ENCODE measurements at regions not wholly inside any gene's neighbourhood (a gene's known extent, or its start where the extent isn't known, plus 50 kb on each side); places are given as distances from the start of the nearest gene placed in this dataset.

DNA sequence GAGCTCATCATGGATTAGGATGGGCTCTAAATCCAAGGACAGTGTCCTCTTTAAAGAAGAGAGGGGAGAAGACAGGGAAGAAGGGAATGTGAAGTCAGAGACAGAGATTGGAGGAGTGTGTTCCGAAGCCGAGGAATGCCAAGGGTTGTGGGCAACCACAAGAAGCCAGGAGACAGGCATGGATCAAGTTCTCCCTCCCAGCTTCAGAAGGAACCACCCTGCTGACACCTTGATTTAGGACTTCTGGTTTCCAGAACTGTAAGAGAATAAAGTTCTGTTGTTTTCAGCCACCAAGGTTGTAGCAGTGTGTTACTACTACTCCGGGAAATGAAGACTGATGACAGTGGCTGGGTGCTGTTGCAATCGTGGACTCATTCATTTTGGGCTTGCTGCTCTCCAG lies 120.1 kb downstream of the RPS12 start:
- no peak for TF ChIP-seq EZH2phosphoT487 (IDR thresholded peaks at IDR 0.05; ENCODE audit: borderline replicate concordance)
- TF ChIP-seq, protein P1, sequence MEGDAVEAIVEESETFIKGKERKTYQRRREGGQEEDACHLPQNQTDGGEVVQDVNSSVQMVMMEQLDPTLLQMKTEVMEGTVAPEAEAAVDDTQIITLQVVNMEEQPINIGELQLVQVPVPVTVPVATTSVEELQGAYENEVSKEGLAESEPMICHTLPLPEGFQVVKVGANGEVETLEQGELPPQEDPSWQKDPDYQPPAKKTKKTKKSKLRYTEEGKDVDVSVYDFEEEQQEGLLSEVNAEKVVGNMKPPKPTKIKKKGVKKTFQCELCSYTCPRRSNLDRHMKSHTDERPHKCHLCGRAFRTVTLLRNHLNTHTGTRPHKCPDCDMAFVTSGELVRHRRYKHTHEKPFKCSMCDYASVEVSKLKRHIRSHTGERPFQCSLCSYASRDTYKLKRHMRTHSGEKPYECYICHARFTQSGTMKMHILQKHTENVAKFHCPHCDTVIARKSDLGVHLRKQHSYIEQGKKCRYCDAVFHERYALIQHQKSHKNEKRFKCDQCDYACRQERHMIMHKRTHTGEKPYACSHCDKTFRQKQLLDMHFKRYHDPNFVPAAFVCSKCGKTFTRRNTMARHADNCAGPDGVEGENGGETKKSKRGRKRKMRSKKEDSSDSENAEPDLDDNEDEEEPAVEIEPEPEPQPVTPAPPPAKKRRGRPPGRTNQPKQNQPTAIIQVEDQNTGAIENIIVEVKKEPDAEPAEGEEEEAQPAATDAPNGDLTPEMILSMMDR (conservative IDR thresholded peaks at IDR 0.05; ENCODE audit: low read length), result no peak
- Histone ChIP-seq H3K4me3 (ENCODE audit: low read length, poor library complexity, severe bottlenecking) (no peak overlapping the region), H3K27me3 (ENCODE audit: insufficient read depth, low read length, poor library complexity, severe bottlenecking) (no peaks in the 10 kb centered on the region), H3K9ac (ENCODE audit: low read depth, low read length, poor library complexity, severe bottlenecking) (no peak overlapping the region), H3K9me2 (replicated peaks; ENCODE audit: low read depth, low read length) (no peaks in the 10 kb centered on the region), H3K4me1 (ENCODE audit: insufficient read depth, low read length, poor library complexity, severe bottlenecking) (peaks cover 15% of the 10 kb centered on the region), H3K79me2 (ENCODE audit: insufficient read depth, low read length) (no peaks in the 10 kb centered on the region), H3K4me2 (ENCODE audit: low read depth, low read length, poor library complexity, severe bottlenecking) (no peak overlapping the region), H3F3A (ENCODE audit: low read depth) (no peaks in the 10 kb centered on the region), H3K9me3 (ENCODE audit: insufficient read depth, low read depth, low read length) (no peaks in the 10 kb centered on the region), H4K20me1 (ENCODE audit: insufficient read depth, low read length, poor library complexity, severe bottlenecking) (no peaks in the 10 kb centered on the region), H2AFZ (ENCODE audit: low read length) (no peak overlapping the region), H3K36me3 (ENCODE audit: insufficient read depth, low read length) (no peaks in the 10 kb centered on the region)

DNA sequence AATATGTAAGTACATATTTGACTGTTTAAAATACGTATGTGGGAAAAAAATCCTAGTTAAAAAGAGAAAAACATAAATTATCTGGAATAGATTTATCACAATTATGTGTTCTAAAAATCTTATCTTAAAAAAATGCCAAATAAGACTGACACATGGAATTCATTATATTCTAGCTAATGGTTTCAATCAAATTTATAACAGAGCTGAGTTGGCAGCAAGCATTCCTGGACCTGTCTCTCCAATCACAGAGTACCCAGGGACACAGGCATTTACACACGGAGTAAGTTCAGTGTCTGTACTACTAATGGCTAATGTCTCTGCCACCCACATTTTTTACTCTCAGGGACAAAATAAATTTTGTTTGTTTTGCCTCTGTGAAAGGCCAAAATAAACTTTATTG lies 122.3 kb downstream of the RPS12 start:
- TF ChIP-seq, protein P1 (conservative IDR thresholded peaks at IDR 0.05; ENCODE audit: low read length), result no peak
- no peak for TF ChIP-seq EZH2phosphoT487 (IDR thresholded peaks at IDR 0.05; ENCODE audit: borderline replicate concordance)
- Histone ChIP-seq H3F3A (ENCODE audit: low read depth) (no peaks in the 10 kb centered on the region), H3K36me3 (ENCODE audit: insufficient read depth, low read length) (no peaks in the 10 kb centered on the region), H3K27me3 (ENCODE audit: insufficient read depth, low read length, poor library complexity, severe bottlenecking) (no peaks in the 10 kb centered on the region), H3K4me2 (ENCODE audit: low read depth, low read length, poor library complexity, severe bottlenecking) (no peak overlapping the region), H4K20me1 (ENCODE audit: insufficient read depth, low read length, poor library complexity, severe bottlenecking) (no peaks in the 10 kb centered on the region), H3K9me3 (ENCODE audit: insufficient read depth, low read depth, low read length) (no peaks in the 10 kb centered on the region), H2AFZ (ENCODE audit: low read length) (no peak overlapping the region), H3K9me2 (replicated peaks; ENCODE audit: low read depth, low read length) (no peaks in the 10 kb centered on the region), H3K79me2 (ENCODE audit: insufficient read depth, low read length) (no peaks in the 10 kb centered on the region), H3K4me1 (ENCODE audit: insufficient read depth, low read length, poor library complexity, severe bottlenecking) (peaks cover 11% of the 10 kb centered on the region), H3K4me3 (ENCODE audit: low read length, poor library complexity, severe bottlenecking) (no peak overlapping the region), H3K9ac (ENCODE audit: low read depth, low read length, poor library complexity, severe bottlenecking) (no peak overlapping the region)

DNA sequence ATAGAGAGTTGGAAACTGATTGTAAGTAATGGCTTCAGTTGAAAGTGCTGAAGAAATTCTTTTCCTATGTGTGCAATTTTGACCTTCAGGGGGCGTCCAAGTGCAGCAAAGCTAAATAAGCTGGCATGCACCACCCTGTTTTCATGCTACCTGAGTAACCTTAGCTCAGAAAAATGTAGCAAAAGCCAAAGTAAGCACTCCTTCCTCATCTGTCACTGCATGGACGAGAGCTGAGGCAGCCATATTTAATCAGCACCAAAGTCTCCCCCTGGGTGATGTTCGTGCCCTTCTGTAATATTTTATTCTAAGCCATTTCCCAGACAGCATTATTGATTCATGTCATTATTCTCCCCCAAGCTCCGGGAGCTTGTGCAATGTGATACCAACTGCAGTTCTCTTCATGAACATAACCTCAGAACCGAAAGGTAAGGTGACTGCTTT lies 123.1 kb downstream of the RPS12 start:
- no peak overlapping the region for H3K4me3 ChIP-seq (ENCODE audit: low read length, poor library complexity, severe bottlenecking)
- peaks cover 3% of the 10 kb centered on the region for H3K4me1 ChIP-seq (ENCODE audit: insufficient read depth, low read length, poor library complexity, severe bottlenecking)
- no peaks in the 10 kb centered on the region for H3K9me2 ChIP-seq (replicated peaks; ENCODE audit: low read depth, low read length)
- no peak overlapping the region for H2AFZ ChIP-seq (ENCODE audit: low read length)
- H3K4me2 ChIP-seq (ENCODE audit: low read depth, low read length, poor library complexity, severe bottlenecking), result no peak overlapping the region
- H3K27me3 ChIP-seq (ENCODE audit: insufficient read depth, low read length, poor library complexity, severe bottlenecking), result no peaks in the 10 kb centered on the region
- no peaks in the 10 kb centered on the region for H4K20me1 ChIP-seq (ENCODE audit: insufficient read depth, low read length, poor library complexity, severe bottlenecking)
- H3K36me3 ChIP-seq (ENCODE audit: insufficient read depth, low read length), result no peaks in the 10 kb centered on the region
- H3K9me3 ChIP-seq (ENCODE audit: insufficient read depth, low read depth, low read length), result no peaks in the 10 kb centered on the region
- no peaks in the 10 kb centered on the region for H3K79me2 ChIP-seq (ENCODE audit: insufficient read depth, low read length)
- TF ChIP-seq, protein P1 (conservative IDR thresholded peaks at IDR 0.05; ENCODE audit: low read length), result peak; percentile 76
- TF ChIP-seq EZH2phosphoT487 (IDR thresholded peaks at IDR 0.05; ENCODE audit: borderline replicate concordance), result no peak
- no peaks in the 10 kb centered on the region for H3F3A ChIP-seq (ENCODE audit: low read depth)
- H3K9ac ChIP-seq (ENCODE audit: low read depth, low read length, poor library complexity, severe bottlenecking), result no peak overlapping the region

Measured in Loucy (cell line).